ENCODE measurements at regions not wholly inside any gene's neighbourhood (a gene's known extent, or its start where the extent isn't known, plus 50 kb on each side); places are given as distances from the start of the nearest gene placed in this dataset.

DNA sequence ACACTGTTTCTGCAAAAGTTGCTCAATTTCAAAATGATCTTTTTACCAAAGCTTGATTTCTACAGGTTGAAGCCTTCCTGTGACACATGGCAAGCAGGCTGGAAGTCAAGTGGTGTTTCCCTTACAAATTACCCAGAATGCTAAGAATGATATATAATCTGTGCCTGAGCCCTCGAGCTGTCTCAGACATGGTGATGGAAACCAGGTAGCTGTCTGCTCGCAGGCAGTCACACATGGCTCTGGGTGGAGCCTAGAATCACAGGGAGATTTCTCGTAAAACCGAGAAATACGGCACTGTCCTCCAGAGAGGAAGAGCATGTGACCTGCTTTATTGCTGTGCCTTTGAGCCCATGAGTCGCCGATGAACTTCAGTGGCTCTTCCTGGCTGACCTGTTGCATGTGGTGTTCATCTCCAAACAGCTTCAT, 392.9 kb downstream of the ZNF521 start:
- no peak for TF ChIP-seq RARB (CRISPR knock-in tag; IDR thresholded peaks at IDR 0.05)
- TF ChIP-seq ZNF8 (CRISPR knock-in tag; IDR thresholded peaks at IDR 0.05), result no peak
- no peak for TF ChIP-seq ZFP3 (CRISPR knock-in tag; IDR thresholded peaks at IDR 0.05)
- peak; percentile 45; the same call in 1 of the 2 replicates for TF ChIP-seq TCF4 (CRISPR knock-in tag; IDR thresholded peaks at IDR 0.05; ENCODE audit: borderline replicate concordance)
- TF ChIP-seq ESRRG (CRISPR knock-in tag; IDR thresholded peaks at IDR 0.05), result no peak
- TF ChIP-seq, protein P1, sequence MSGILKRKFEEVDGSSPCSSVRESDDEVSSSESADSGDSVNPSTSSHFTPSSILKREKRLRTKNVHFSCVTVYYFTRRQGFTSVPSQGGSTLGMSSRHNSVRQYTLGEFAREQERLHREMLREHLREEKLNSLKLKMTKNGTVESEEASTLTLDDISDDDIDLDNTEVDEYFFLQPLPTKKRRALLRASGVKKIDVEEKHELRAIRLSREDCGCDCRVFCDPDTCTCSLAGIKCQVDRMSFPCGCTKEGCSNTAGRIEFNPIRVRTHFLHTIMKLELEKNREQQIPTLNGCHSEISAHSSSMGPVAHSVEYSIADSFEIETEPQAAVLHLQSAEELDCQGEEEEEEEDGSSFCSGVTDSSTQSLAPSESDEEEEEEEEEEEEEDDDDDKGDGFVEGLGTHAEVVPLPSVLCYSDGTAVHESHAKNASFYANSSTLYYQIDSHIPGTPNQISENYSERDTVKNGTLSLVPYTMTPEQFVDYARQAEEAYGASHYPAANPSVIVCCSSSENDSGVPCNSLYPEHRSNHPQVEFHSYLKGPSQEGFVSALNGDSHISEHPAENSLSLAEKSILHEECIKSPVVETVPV (CRISPR knock-in tag; IDR thresholded peaks at IDR 0.05), result no peak
- TF ChIP-seq ZNF565 (CRISPR knock-in tag; conservative IDR thresholded peaks at IDR 0.05; ENCODE audit: low read depth), result no peak
- no peak for TF ChIP-seq GLIS3 (CRISPR knock-in tag; IDR thresholded peaks at IDR 0.05)
- TF ChIP-seq ZFP30 (CRISPR knock-in tag; IDR thresholded peaks at IDR 0.05), result no peak

Data from SK-N-SH treated with all-trans-retinoic acid at 6 μM for 48 hours (cell line).